ENCODE measurements at regions not wholly inside any gene's neighbourhood (a gene's known extent, or its start where the extent isn't known, plus 50 kb on each side); places are given as distances from the start of the nearest gene placed in this dataset.

DNA sequence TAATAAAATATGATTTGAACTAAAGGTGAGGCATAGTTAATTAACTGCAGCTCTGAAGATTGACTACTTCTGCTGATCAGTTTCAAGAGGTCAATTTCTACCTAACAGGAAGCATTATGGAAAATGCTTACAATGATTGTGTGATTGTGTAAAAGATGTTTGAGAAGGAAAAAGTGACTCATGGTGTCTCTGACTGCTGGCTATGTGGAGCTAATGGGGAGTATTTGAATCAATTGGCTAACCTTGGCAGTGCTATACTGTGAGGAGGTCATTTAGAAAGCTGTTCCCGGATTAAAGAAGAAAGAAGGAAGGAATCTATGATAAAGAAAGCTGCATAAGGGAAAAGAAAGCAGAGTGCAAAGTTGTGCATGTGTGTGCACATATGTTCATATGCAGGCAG is 376.5 kb downstream of the ADGRL2 start:
- TF ChIP-seq, protein P1, sequence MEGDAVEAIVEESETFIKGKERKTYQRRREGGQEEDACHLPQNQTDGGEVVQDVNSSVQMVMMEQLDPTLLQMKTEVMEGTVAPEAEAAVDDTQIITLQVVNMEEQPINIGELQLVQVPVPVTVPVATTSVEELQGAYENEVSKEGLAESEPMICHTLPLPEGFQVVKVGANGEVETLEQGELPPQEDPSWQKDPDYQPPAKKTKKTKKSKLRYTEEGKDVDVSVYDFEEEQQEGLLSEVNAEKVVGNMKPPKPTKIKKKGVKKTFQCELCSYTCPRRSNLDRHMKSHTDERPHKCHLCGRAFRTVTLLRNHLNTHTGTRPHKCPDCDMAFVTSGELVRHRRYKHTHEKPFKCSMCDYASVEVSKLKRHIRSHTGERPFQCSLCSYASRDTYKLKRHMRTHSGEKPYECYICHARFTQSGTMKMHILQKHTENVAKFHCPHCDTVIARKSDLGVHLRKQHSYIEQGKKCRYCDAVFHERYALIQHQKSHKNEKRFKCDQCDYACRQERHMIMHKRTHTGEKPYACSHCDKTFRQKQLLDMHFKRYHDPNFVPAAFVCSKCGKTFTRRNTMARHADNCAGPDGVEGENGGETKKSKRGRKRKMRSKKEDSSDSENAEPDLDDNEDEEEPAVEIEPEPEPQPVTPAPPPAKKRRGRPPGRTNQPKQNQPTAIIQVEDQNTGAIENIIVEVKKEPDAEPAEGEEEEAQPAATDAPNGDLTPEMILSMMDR (IDR thresholded peaks at IDR 0.05; ENCODE audit: insufficient read depth, low read length), result no peak
- DNase-seq (ENCODE audit: low read depth), result peak; percentile 67
- H3K4me3 ChIP-seq (ENCODE audit: low read depth, low read length), result no peak overlapping the region

DNA sequence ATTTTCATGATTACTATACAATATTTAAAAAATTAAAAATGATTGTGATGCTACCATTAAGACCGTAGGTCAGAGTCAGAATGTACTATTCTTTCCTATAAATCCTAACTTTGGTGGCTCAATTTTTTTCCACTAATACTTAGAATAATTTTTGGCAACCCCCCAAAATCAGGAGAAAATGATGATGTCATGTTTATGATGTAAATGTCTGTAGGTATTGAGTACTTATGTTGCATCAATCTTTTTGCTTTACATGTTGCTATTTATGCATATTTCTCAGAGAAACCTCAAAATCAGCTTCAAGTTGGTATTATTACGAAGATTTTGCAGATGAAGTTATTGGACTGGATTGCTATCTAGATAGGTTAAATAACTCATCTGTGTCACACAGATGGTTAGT is 371.2 kb downstream of the ADGRL2 start:
- no peak for DNase-seq (ENCODE audit: low read depth)
- TF ChIP-seq, protein P1 (IDR thresholded peaks at IDR 0.05; ENCODE audit: insufficient read depth, low read length), result no peak
- no peak overlapping the region for H3K4me3 ChIP-seq (ENCODE audit: low read depth, low read length)

GRCh38 chr1:82168482-82168881 is 367.7 kb downstream of the ADGRL2 start:
- TF ChIP-seq, protein P1 (IDR thresholded peaks at IDR 0.05; ENCODE audit: insufficient read depth, low read length), result no peak
- no peak for DNase-seq (ENCODE audit: low read depth)
- no peak overlapping the region for H3K4me3 ChIP-seq (ENCODE audit: low read depth, low read length)

- no peak for DNase-seq (ENCODE audit: low read depth)
- TF ChIP-seq, protein P1 (IDR thresholded peaks at IDR 0.05; ENCODE audit: insufficient read depth, low read length), result no peak
- no peak overlapping the region for H3K4me3 ChIP-seq (ENCODE audit: low read depth, low read length)
These were observed 364.6 kb downstream of the ADGRL2 start for GRCh38 chr1:82165304-82165703.

DNA sequence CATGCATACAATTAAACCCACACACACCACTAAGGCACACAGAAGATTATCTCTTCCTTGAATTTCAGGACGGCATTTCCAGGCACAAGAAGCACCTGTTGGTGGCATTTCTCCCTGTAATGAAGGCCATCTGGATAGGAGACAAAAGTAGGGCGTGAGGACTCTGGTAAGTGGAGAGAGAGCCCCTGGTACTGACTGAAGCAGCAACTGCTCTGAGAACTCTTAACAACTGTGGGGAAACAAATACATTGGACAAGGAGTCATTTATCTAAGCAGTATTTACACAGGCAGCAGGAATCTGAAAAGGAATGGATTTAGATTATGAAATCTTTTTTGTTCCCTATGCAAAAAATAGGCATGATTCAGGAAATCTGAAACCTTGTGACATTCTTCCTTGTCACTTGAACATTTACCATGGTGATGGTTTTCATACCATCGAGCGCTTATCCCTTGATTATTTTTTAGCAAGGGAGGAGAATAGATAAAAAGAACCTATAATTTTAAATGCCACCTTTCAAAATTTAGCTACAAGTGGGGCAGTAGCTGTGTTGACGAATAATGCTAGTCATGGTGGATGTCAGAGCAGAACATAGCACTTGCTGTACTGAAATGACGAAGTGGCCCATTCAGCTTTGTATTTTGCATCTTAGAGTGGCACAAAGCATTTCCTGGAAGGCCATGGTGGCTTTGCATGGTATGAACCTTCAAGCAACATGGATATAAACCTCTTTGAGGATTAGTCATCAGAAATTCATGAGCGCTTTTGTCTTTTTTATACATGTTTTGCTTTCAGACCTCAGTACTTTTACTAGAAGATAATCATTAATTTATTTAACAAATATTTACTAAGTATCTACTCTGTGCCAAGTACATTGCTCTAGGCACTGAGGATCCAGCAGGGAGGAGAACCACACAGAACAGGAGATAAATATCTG is 362.0 kb downstream of the ADGRL2 start:
- no peak for DNase-seq (ENCODE audit: low read depth)
- H3K4me3 ChIP-seq (ENCODE audit: low read depth, low read length), result no peak overlapping the region
- TF ChIP-seq, protein P1 (IDR thresholded peaks at IDR 0.05; ENCODE audit: insufficient read depth, low read length), result no peak

DNA sequence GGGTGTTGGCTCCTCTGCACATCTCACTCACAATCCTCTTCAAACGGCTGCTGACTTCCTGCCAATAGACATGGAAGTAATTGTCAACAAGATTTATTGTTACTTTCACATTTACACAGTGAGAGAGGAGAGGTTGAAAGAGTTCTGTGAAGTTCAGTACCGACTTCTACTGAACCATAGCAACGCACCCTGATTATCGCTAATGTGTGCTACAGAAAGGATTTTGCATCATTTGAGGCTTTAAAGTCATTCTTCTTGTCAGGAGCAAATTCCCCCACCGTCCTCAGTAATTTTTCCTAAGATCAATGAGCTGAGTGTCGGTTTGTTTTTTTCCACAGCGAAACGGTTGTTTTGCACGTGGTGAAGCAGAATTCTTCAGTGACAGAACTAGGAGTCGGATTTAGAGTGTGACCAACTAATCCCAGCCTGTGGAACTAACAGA is 361.0 kb downstream of the ADGRL2 start:
- TF ChIP-seq, protein P1 (IDR thresholded peaks at IDR 0.05; ENCODE audit: insufficient read depth, low read length), result no peak
- peak overlapping the region; percentile 7 for H3K4me3 ChIP-seq (ENCODE audit: low read depth, low read length)

More for the DNA sequence above, 361.0 kb downstream of the ADGRL2 start:
- peak; percentile 29 for DNase-seq (ENCODE audit: low read depth)
